PC-9 (cell line): ENCODE measurements at regions not wholly inside any gene's neighbourhood (a gene's known extent, or its start where the extent isn't known, plus 50 kb on each side); places are given as distances from the start of the nearest gene placed in this dataset.

Experiments
- BruUV-seq: library from RNA; stranded (reverse); fragments of 400-500 nt; replicated peaks from 2 replicates; lab custom pipeline; 2021; lab: Mats Ljungman, UMichigan
- CTCF ChIA-PET: fragments of 300-600 bp; sonication (Branson Sonifier 250); formaldehyde crosslinking; loops from one replicate; lab custom pipeline; 2022; ENCODE audit warnings: antibody characterized with exemption; lab: Charles Lee
- POLR2A ChIA-PET: fragments of 300-600 bp; sonication (Branson Sonifier 250); formaldehyde crosslinking; loops from one replicate; lab custom pipeline; 2022; ENCODE audit warnings: antibody characterized with exemption; ENCODE audit not compliant: unreplicated experiment; lab: Charles Lee
- DNase-seq, 2 experiments: peaks; one replicate each; pipeline versions ENCODE4 v3.0.0 to v3.0.0-alpha.2; 2015 to 2022; ENCODE audit warnings: mixed read lengths in 1 of 2
- H2AFZ ChIP-seq: fragments of 200-600 bp; sonication (generic); 2 replicates; pipeline ENCODE4 v1.8.1; 2017; ENCODE audit warnings: antibody characterized with exemption
- H3F3A ChIP-seq: fragments of 200-600 bp; sonication (generic); 2 replicates; pipeline ENCODE4 v1.8.1; 2017; ENCODE audit warnings: antibody characterized with exemption, mild to moderate bottlenecking, low read depth; ENCODE audit not compliant: insufficient read depth
- H3K27ac ChIP-seq: fragments of 200-600 bp; sonication (generic); 2 replicates; pipeline ENCODE4 v1.6.1; 2016; ENCODE audit warnings: mixed run types
- H3K27me3 ChIP-seq: fragments of 200-600 bp; sonication (generic); 2 replicates; pipeline ENCODE4 v1.6.1; 2016; ENCODE audit warnings: low read depth, mixed run types; ENCODE audit not compliant: insufficient read depth
- H3K36me3 ChIP-seq: fragments of 200-600 bp; sonication (generic); 2 replicates; pipeline ENCODE4 v1.6.1; 2016; ENCODE audit warnings: low read depth, mixed run types
- H3K4me1 ChIP-seq: fragments of 200-600 bp; sonication (generic); replicated peaks from 2 replicates; pipeline ENCODE4 v1.6.1; 2016; ENCODE audit warnings: mixed run types; ENCODE audit not compliant: insufficient read depth
- H3K4me2 ChIP-seq: fragments of 200-600 bp; sonication (generic); 2 replicates; pipeline ENCODE4 v1.6.1; 2017; ENCODE audit warnings: mixed run types
- H3K4me3 ChIP-seq: fragments of 200-600 bp; sonication (generic); 2 replicates; pipeline ENCODE4 v1.6.1; 2016; ENCODE audit warnings: mixed run types
- H3K79me2 ChIP-seq: fragments of 200-600 bp; sonication (generic); 2 replicates; pipeline ENCODE4 v1.6.1; 2017; ENCODE audit warnings: low read depth, mixed run types
- H3K9me2 ChIP-seq: fragments of 200-600 bp; sonication (generic); 2 replicates; pipeline ENCODE4 v1.8.1; 2017; ENCODE audit warnings: mild to moderate bottlenecking; ENCODE audit not compliant: insufficient read depth
- H3K9me3 ChIP-seq: fragments of 200-600 bp; sonication (generic); 2 replicates; pipeline ENCODE4 v1.8.1; 2016; ENCODE audit warnings: low read depth; ENCODE audit not compliant: insufficient read depth
- H4K20me1 ChIP-seq: fragments of 200-600 bp; sonication (generic); 2 replicates; pipeline ENCODE4 v1.8.1; 2017; ENCODE audit not compliant: insufficient read depth
- CTCF ChIP-seq: fragments of 200-600 bp; sonication (generic); conservative IDR thresholded peaks from 2 replicates; pipeline ENCODE4 v1.6.1; 2017; ENCODE audit warnings: mixed run types, antibody characterized with exemption, mild to moderate bottlenecking, moderate library complexity
- EZH2 ChIP-seq: fragments of 200-600 bp; sonication (generic); IDR thresholded peaks from 2 replicates; pipeline ENCODE4 v1.8.0; 2017; ENCODE audit warnings: antibody characterized with exemption, low read depth
- intact Hi-C: fragments of 100-400 bp; cut with micrococcal nuclease; formaldehyde crosslinking; loops from one replicate; pipeline ENCODE4 v1.10.0; 2022; ENCODE audit not compliant: unreplicated experiment

- no peak for DNase-seq
- POLR2A ChIA-PET = no interaction called here
- H3K4me1 ChIP-seq = peaks cover 39% of the 10 kb centered on the region
- peaks cover 17% of the 10 kb centered on the region for H3F3A ChIP-seq
- no peak overlapping the region for H2AFZ ChIP-seq
- H3K9me3 ChIP-seq = peaks cover 5% of the 10 kb centered on the region; the same call in 1 of the 2 replicates
- H4K20me1 ChIP-seq = no peaks in the 10 kb centered on the region
- no peak for TF ChIP-seq CTCF
- no peak for TF ChIP-seq EZH2
- intact Hi-C loops = loop anchor here (2.0 kb wide), 1 partner anchor 17 kb away; no protein-coding TSS in a partner anchor
- H3K27me3 ChIP-seq = no peaks in the 10 kb centered on the region
- H3K4me3 ChIP-seq = no peak overlapping the region
- H3K9me2 ChIP-seq = no peaks in the 10 kb centered on the region
- no peaks in the 10 kb centered on the region for H3K79me2 ChIP-seq
- H3K4me2 ChIP-seq = no peak overlapping the region
- no TSS peak for BruUV-seq
- CTCF ChIA-PET = no interaction called here
- H3K27ac ChIP-seq = peak overlapping the region; percentile 74
- no peaks in the 10 kb centered on the region for H3K36me3 ChIP-seq
Observed at GRCh38 chr2:196331851-196332250, 160.5 kb upstream of the STK17B start.

- Histone ChIP-seq H3F3A (peaks cover 17% of the 10 kb centered on the region), H3K4me2 (no peak overlapping the region), H3K4me3 (no peak overlapping the region), H2AFZ (no peak overlapping the region), H3K4me1 (peaks cover 39% of the 10 kb centered on the region), H3K9me3 (peaks cover 5% of the 10 kb centered on the region; the same call in 1 of the 2 replicates), H3K27me3 (no peaks in the 10 kb centered on the region), H3K9me2 (no peaks in the 10 kb centered on the region), H3K79me2 (no peaks in the 10 kb centered on the region), H3K36me3 (no peaks in the 10 kb centered on the region), H3K27ac (no peak overlapping the region), H4K20me1 (no peaks in the 10 kb centered on the region)
- CTCF ChIA-PET = no interaction called here
- no peak for TF ChIP-seq CTCF
- no peak for TF ChIP-seq EZH2
- no TSS peak for BruUV-seq
- intact Hi-C loops = no loop called here
- POLR2A ChIA-PET = no interaction called here
- no peak for DNase-seq
Observed at GRCh38 chr2:196333397-196333796, 162.0 kb upstream of the STK17B start.

GRCh38 chr2:196334710-196335109 is 163.3 kb upstream of the STK17B start:
- Histone ChIP-seq H2AFZ (0 out of 2 replicates have a peak overlapping the region, but pooled peaks have one; percentile 67), H4K20me1 (no peaks in the 10 kb centered on the region), H3K4me3 (no peak overlapping the region), H3K27me3 (no peaks in the 10 kb centered on the region), H3K79me2 (no peaks in the 10 kb centered on the region), H3K36me3 (no peaks in the 10 kb centered on the region), H3F3A (peaks cover 17% of the 10 kb centered on the region), H3K9me3 (peaks cover 5% of the 10 kb centered on the region; the same call in 1 of the 2 replicates), H3K9me2 (no peaks in the 10 kb centered on the region), H3K4me1 (peaks cover 39% of the 10 kb centered on the region), H3K27ac (peak overlapping the region; percentile 89), H3K4me2 (peak overlapping the region; percentile 58)
- ChIA-PET CTCF (no interaction called here), POLR2A (no interaction called here)
- BruUV-seq = no TSS peak
- intact Hi-C loops = loop anchor here (2.0 kb wide), 1 partner anchor 42 kb away; no protein-coding TSS in a partner anchor
- peak in 1 of 2 experiments; percentile 64 for DNase-seq
- TF ChIP-seq CTCF = no peak
- no peak for TF ChIP-seq EZH2
